HepG2 (cell line): ENCODE measurements at regions not wholly inside any gene's neighbourhood (a gene's known extent, or its start where the extent isn't known, plus 50 kb on each side); places are given as distances from the start of the nearest gene placed in this dataset.

Source experiments
- CHCHD3 ChIP-seq: sonication (generic); formaldehyde crosslinking; IDR thresholded peaks from 2 replicates; pipeline ENCODE4 v1.8.0; 2022; ENCODE audit warnings: mild to moderate bottlenecking, missing genetic modification reagents, moderate library complexity
- CREM ChIP-seq, 2 experiments: sonication (generic) in 1 of 2; formaldehyde crosslinking in 1 of 2; IDR thresholded peaks; 2 replicates each; pipeline versions ENCODE4 v1.4.0 to v1.6.1; 2016 to 2020; ENCODE audit warnings: antibody characterized with exemption in 1 of 2, mild to moderate bottlenecking in 1 of 2, missing genetic modification reagents in 1 of 2
- DPF2 ChIP-seq: sonication (generic); formaldehyde crosslinking; IDR thresholded peaks from 2 replicates; pipeline ENCODE4 v1.4.0; 2020; ENCODE audit warnings: mild to moderate bottlenecking, low read depth, missing genetic modification reagents, borderline replicate concordance
- ELF1 ChIP-seq: sonication (generic); formaldehyde crosslinking; IDR thresholded peaks from 2 replicates; pipeline ENCODE4 v1.4.0; 2020; ENCODE audit warnings: missing genetic modification reagents
- HINFP ChIP-seq: sonication (generic); formaldehyde crosslinking; IDR thresholded peaks from 2 replicates; pipeline ENCODE4 v1.4.0; 2020; ENCODE audit warnings: low read depth, mild to moderate bottlenecking, missing genetic modification reagents
- NBN ChIP-seq: fragments of 450-650 bp; conservative IDR thresholded peaks from 2 replicates; pipeline ENCODE4 v1.6.1; 2017
- POLR2A ChIP-seq, 2 experiments: IDR thresholded peaks; 2 replicates each; pipeline ENCODE4 v1.6.1; 2011; ENCODE audit warnings: low read depth in 2 of 2, low read length in 2 of 2, mild to moderate bottlenecking in 1 of 2, moderate library complexity in 1 of 2; ENCODE audit not compliant: insufficient read depth in 1 of 2
- POLR2AphosphoS5 ChIP-seq: IDR thresholded peaks from 2 replicates; pipeline ENCODE4 v1.6.1; 2012; ENCODE audit warnings: low read depth, low read length
- RBM22 ChIP-seq: fragments of 200-400 bp; formaldehyde crosslinking; optimal IDR thresholded peaks from 2 replicates; pipeline ENCODE3; 2017; ENCODE audit warnings: mild to moderate bottlenecking, low read length, moderate library complexity
- RFXAP ChIP-seq: sonication (generic); formaldehyde crosslinking; IDR thresholded peaks from 2 replicates; pipeline ENCODE4 v1.4.0; 2020; ENCODE audit warnings: missing genetic modification reagents, borderline replicate concordance
- ZBTB1 ChIP-seq: sonication (generic); formaldehyde crosslinking; IDR thresholded peaks from 2 replicates; pipeline ENCODE4 v1.4.0; 2020; ENCODE audit warnings: missing genetic modification reagents, borderline replicate concordance
- ZFP37 ChIP-seq: sonication (generic); formaldehyde crosslinking; IDR thresholded peaks from 2 replicates; pipeline ENCODE4 v1.4.0; 2020; ENCODE audit warnings: missing genetic modification reagents, borderline replicate concordance
- ZNF24 ChIP-seq: fragments of 450-650 bp; IDR thresholded peaks from 2 replicates; pipeline ENCODE4 v1.6.1; 2017; ENCODE audit warnings: antibody characterized with exemption, mild to moderate bottlenecking
- ZNF557 ChIP-seq: sonication (generic); formaldehyde crosslinking; IDR thresholded peaks from 2 replicates; pipeline ENCODE4 v1.4.0; 2020; ENCODE audit warnings: missing genetic modification reagents

- TF ChIP-seq POLR2A (IDR thresholded peaks at IDR 0.05; ENCODE audit: insufficient read depth in 1 of 2, low read depth in 2 of 2, low read length in 2 of 2) (no peak), CREM (IDR thresholded peaks at IDR 0.05) (no peak), CREM (CRISPR knock-in tag; IDR thresholded peaks at IDR 0.05) (no peak), POLR2AphosphoS5 (no peak), NBN (no peak), ELF1 (no peak), HINFP (no peak), RBM22 (no peak), ZBTB1 (CRISPR knock-in tag) (no peak), DPF2 (CRISPR knock-in tag) (no peak), CHCHD3 (CRISPR knock-in tag) (no peak), ZNF557 (CRISPR knock-in tag) (no peak), ZNF24 (no peak), RFXAP (no peak), ZFP37 (CRISPR knock-in tag) (no peak)
Measured at GRCh38 chr2:12284037-12284436, 432.7 kb upstream of the TRIB2 start.
